Kidney epithelial cell (primary cell): ENCODE measurements at regions not wholly inside any gene's neighbourhood (a gene's known extent, or its start where the extent isn't known, plus 50 kb on each side); places are given as distances from the start of the nearest gene placed in this dataset.
"Not testable (repeated sequence)": the region's sequence is repeated elsewhere in the genome, so short reads cannot be mapped to it uniquely, and the experiment has no call there.

Experiments used
- DNase-seq: peaks from one replicate; pipeline ENCODE4 v3.0.0-alpha.2; 2010; ENCODE audit warnings: low read depth
- H3K27me3 ChIP-seq: 2 replicates; pipeline ENCODE4 v1.6.0; 2011; ENCODE audit warnings: low read length; ENCODE audit not compliant: control insufficient read depth, insufficient read depth
- H3K36me3 ChIP-seq: 2 replicates; pipeline ENCODE4 v1.5.1; 2011; ENCODE audit warnings: low read length; ENCODE audit not compliant: control insufficient read depth, insufficient read depth
- H3K4me3 ChIP-seq: 2 replicates; pipeline ENCODE4 v1.5.1; 2011; ENCODE audit warnings: low read depth, mild to moderate bottlenecking, control low read depth, low read length
- TF ChIP-seq, protein P1 (sequence below): IDR thresholded peaks from 2 replicates; pipeline ENCODE4 v1.5.1; 2011; ENCODE audit warnings: mild to moderate bottlenecking, moderate library complexity, low read length, control low read depth, inconsistent platforms; ENCODE audit not compliant: insufficient read depth, poor library complexity, severe bottlenecking

DNA sequence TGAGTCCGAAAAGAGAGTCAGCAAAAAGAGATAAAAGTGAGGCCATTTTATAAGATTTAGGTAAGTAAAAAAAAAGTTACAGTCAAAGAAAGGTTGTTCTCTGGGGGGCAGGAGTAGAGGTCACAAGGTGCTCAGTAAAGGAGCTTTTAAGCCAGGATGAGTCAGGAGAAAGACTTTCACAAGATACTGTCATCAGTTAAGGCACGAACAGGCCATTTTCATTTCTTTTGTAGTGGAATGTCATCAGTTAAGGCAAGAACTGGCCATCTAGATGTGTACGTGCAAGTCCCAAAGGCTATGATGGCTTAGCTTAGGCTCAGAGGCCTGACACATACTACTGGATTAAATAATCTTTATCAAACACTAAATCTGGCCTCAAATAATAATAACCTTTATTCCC lies 1207.3 kb upstream of the FAM98A start:
- no peaks in the 10 kb centered on the region for H3K36me3 ChIP-seq
- TF ChIP-seq, protein P1, sequence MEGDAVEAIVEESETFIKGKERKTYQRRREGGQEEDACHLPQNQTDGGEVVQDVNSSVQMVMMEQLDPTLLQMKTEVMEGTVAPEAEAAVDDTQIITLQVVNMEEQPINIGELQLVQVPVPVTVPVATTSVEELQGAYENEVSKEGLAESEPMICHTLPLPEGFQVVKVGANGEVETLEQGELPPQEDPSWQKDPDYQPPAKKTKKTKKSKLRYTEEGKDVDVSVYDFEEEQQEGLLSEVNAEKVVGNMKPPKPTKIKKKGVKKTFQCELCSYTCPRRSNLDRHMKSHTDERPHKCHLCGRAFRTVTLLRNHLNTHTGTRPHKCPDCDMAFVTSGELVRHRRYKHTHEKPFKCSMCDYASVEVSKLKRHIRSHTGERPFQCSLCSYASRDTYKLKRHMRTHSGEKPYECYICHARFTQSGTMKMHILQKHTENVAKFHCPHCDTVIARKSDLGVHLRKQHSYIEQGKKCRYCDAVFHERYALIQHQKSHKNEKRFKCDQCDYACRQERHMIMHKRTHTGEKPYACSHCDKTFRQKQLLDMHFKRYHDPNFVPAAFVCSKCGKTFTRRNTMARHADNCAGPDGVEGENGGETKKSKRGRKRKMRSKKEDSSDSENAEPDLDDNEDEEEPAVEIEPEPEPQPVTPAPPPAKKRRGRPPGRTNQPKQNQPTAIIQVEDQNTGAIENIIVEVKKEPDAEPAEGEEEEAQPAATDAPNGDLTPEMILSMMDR: no peak
- DNase-seq: no peak
- no peaks in the 10 kb centered on the region for H3K27me3 ChIP-seq
- no peak overlapping the region for H3K4me3 ChIP-seq

DNA sequence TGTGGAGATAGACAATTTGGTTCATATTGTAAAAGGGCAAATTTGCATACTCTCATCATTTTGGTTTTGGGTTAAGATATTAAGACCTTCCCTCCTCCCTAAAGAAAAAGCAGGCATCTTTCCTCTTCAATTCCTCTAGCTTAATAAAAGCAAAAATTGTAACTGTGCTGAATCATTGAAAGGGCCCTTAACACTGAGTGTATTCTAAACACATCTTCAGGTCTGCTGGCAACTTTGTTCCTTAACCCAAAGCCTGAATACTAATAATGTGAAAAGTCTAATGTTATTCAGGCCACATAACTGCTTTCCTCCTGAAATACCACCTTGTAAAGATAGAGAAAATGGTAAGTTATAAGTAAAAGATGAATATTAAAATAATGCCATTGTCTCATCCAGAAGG lies 1200.5 kb upstream of the FAM98A start:
- TF ChIP-seq, protein P1: no peak
- Histone ChIP-seq H3K27me3 (no peaks in the 10 kb centered on the region), H3K36me3 (no peaks in the 10 kb centered on the region), H3K4me3 (no peak overlapping the region)
- no peak for DNase-seq

DNA sequence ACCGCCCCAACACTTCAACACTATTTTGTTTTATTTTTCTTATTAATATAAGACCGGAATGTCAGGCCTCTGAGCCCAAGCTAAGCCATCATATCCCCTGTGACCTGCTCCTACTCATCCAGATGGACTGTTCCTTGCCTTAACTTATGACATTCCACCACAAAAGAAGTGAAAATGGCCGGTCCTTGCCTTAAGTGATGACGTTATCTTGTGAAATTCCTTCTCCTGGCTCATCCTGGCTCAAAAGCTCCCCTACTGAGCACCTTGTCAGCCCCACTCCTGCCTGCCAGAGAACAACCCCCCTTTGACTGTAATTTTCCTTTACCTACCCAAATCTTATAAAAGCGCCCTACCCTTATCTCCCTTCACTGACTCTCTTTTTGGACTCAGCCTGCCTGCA lies 1196.5 kb upstream of the FAM98A start:
- H3K27me3 ChIP-seq, DNase-seq: not testable (repeated sequence)

DNA sequence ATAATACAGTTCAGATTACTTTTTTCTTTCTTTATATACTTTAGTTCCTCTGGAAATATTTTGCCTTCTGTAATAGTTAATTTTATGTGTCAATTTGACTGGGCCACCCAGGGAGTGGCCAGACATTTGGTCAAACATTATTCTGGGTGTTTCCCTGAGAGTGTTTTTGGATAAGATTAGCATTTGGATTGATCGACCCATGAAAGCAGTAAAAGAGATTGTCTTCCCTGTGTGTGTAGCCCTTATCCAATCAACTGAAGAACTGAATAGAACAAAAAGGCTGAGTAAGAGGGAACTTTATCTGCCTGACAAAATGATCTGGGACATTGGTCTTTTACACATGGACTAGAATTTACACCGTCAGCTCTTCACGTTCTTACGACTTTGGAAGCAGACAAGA lies 1190.1 kb upstream of the FAM98A start:
- Histone ChIP-seq H3K27me3 (no peaks in the 10 kb centered on the region), H3K4me3 (no peak overlapping the region), H3K36me3 (no peaks in the 10 kb centered on the region)
- no peak for DNase-seq
- TF ChIP-seq, protein P1: no peak

More for the DNA sequence above, 1196.5 kb upstream of the FAM98A start:
- H3K4me3 ChIP-seq, H3K36me3 ChIP-seq: not testable (repeated sequence)

DNA sequence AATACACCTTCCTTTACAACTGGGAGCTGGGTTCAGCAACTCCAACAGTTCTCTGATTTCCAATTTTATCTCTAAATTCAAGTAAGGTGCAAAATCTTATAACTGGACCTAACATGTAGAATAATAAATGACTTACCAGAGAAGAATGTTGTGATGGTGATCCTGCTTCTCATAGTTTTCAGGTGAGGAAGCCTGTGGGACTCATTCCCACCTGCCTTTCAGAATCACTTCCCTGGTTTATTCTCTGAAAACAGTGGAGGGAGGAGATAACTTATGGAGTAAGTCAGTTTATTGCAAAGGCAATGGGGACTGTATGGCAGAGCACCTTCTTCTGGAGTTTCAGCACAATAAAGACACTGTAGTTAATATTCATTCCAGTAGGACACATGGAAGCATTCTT lies 1188.2 kb upstream of the FAM98A start:
- Histone ChIP-seq H3K27me3 (no peaks in the 10 kb centered on the region), H3K36me3 (no peaks in the 10 kb centered on the region), H3K4me3 (no peak overlapping the region)
- no peak for DNase-seq
- TF ChIP-seq, protein P1: no peak

DNA sequence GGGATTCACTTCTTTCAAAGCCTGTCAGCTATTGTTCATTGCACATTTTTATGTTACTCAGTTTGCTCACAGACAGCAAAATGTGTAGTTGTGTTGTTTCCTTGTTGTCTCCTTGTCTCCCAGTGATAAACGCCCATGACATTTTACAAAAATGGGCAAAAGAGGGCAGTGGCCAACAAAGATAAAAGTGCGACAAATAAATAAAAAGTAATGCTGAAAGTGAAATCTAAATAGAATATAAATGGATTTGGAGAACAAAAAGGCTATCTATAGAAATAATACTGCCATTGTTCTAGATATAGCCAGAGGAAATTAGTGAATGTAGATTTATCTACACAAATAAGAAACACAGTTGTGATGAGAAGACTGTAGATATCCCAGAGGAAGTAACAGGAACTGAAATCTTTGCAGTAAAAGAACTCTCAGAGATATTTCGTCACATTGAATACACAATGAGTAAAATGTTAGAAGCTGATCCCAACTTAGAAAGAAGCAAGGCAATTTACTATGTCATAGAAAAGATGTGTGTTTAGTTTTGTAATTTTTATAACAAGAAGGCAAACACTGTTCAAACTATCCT lies 1186.2 kb upstream of the FAM98A start:
- TF ChIP-seq, protein P1: no peak
- Histone ChIP-seq H3K4me3 (no peak overlapping the region), H3K36me3 (no peaks in the 10 kb centered on the region), H3K27me3 (no peaks in the 10 kb centered on the region)
- no peak for DNase-seq

DNA sequence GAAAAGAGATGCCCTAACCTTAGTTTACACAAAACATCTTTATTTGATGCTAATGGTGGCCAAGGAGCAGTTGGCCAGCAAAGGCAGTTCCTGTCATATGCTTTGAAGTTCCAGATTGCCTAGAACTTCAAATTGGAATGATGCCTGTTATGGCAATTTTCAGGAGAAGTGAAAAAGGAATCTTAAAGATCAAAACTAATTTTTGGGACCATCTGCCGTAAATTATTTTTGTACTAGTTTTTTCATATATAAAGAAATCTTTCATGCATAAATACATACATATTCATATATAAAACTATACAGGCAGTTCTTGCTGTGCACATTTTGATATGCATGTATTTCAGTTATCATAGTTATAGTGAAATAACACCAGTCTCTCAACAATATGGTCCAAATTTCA lies 1185.6 kb upstream of the FAM98A start:
- Histone ChIP-seq H3K4me3 (no peak overlapping the region), H3K36me3 (no peaks in the 10 kb centered on the region), H3K27me3 (no peaks in the 10 kb centered on the region)
- no peak for DNase-seq
- TF ChIP-seq, protein P1: no peak

DNA sequence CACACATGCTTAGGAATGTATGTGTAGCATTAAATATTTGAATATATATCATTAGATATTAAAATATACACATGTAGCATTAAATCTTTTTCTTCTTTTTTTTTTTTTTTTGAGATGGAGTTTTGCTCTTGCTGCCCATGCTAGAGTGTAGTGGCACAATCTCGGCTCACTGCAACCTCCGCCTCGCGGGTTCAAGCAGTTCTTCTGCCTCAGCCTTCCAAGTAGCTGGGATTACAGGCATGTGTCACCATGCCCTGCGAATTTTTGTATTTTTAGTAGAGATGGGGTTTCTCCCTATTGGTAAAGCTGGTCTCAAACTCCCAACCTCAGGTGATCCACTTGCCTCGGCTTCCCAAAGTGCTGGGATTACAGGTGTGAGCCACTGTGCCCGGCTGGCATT lies 1151.6 kb upstream of the FAM98A start:
- H3K36me3 ChIP-seq, H3K27me3 ChIP-seq, DNase-seq, H3K4me3 ChIP-seq: not testable (repeated sequence)
